ENCODE measurements at regions not wholly inside any gene's neighbourhood (a gene's known extent, or its start where the extent isn't known, plus 50 kb on each side); places are given as distances from the start of the nearest gene placed in this dataset.

GRCh38 chr4:71691416-71692073 is 92.3 kb downstream of the GC start:
- WGBS, 2 donors = 87 to 91% methylated on average over 6 of the region's 6 CpGs
- TF ChIP-seq POLR2A (IDR thresholded peaks at IDR 0.05) = no peak
- TF ChIP-seq, protein P1, sequence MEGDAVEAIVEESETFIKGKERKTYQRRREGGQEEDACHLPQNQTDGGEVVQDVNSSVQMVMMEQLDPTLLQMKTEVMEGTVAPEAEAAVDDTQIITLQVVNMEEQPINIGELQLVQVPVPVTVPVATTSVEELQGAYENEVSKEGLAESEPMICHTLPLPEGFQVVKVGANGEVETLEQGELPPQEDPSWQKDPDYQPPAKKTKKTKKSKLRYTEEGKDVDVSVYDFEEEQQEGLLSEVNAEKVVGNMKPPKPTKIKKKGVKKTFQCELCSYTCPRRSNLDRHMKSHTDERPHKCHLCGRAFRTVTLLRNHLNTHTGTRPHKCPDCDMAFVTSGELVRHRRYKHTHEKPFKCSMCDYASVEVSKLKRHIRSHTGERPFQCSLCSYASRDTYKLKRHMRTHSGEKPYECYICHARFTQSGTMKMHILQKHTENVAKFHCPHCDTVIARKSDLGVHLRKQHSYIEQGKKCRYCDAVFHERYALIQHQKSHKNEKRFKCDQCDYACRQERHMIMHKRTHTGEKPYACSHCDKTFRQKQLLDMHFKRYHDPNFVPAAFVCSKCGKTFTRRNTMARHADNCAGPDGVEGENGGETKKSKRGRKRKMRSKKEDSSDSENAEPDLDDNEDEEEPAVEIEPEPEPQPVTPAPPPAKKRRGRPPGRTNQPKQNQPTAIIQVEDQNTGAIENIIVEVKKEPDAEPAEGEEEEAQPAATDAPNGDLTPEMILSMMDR (IDR thresholded peaks at IDR 0.05) = no peak
- intact Hi-C loops (cut with DNase I; ENCODE audit: low total_unique reads) = no loop called here
- Histone ChIP-seq H3K9me3 (no peaks in the 10 kb centered on the region), H3K36me3 (ENCODE audit: low read depth, missing control alignments) (no peaks in the 10 kb centered on the region), H3K4me3 (no peak overlapping the region), H3K27me3 (no peaks in the 10 kb centered on the region), H3K4me1 (no peaks in the 10 kb centered on the region), H3K27ac (no peak overlapping the region)
- DNase-seq = no peak

DNA sequence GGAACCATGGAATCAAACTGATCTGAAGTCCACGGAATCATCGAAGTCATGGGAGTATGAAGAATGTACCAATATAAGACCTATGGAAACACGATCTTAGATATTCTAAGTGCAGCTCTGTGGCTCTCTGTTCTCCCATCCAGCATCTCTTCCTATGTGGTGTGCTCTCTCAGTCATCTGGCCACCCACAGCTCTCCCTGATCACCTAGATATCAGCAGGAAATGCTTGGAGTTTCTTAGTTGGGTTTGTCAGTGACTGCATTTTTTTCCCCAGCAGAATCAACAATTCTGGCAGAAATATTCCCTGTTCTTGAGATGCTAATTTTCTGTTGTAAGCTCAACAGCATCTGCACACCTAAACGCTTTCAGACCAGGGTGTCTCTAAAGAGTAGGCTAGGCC is 94.1 kb downstream of the GC start:
- TF ChIP-seq, protein P1 (IDR thresholded peaks at IDR 0.05) = no peak
- TF ChIP-seq POLR2A (IDR thresholded peaks at IDR 0.05) = no peak
- no peak for DNase-seq
- no peaks in the 10 kb centered on the region for H3K36me3 ChIP-seq (ENCODE audit: low read depth, missing control alignments)
- H3K27me3 ChIP-seq = no peaks in the 10 kb centered on the region
- 88 to 93% methylated on average over 4 of the region's 4 CpGs for WGBS, 2 donors
- no peak overlapping the region for H3K27ac ChIP-seq
- no peaks in the 10 kb centered on the region for H3K9me3 ChIP-seq
- intact Hi-C loops (cut with DNase I; ENCODE audit: low total_unique reads) = no loop called here
- H3K4me1 ChIP-seq = no peaks in the 10 kb centered on the region
- H3K4me3 ChIP-seq = no peak overlapping the region

GRCh38 chr4:71687056-71687455 is 96.8 kb downstream of the GC start:
- intact Hi-C loops (cut with DNase I; ENCODE audit: low total_unique reads) = no loop called here
- no peaks in the 10 kb centered on the region for H3K36me3 ChIP-seq (ENCODE audit: low read depth, missing control alignments)
- H3K4me1 ChIP-seq = no peaks in the 10 kb centered on the region
- H3K27ac ChIP-seq = no peak overlapping the region
- DNase-seq = no peak
- H3K27me3 ChIP-seq = no peaks in the 10 kb centered on the region
- no peak overlapping the region for H3K4me3 ChIP-seq
- TF ChIP-seq POLR2A (IDR thresholded peaks at IDR 0.05) = no peak
- TF ChIP-seq, protein P1 (IDR thresholded peaks at IDR 0.05) = no peak
- no peaks in the 10 kb centered on the region for H3K9me3 ChIP-seq

GRCh38 chr4:71685975-71686374 is 97.9 kb downstream of the GC start:
- H3K27me3 ChIP-seq = no peaks in the 10 kb centered on the region
- WGBS, 2 donors = 36 to 50% methylated on average over 1 of the region's 1 CpG
- H3K4me3 ChIP-seq = no peak overlapping the region
- intact Hi-C loops (cut with DNase I; ENCODE audit: low total_unique reads) = no loop called here
- H3K9me3 ChIP-seq = no peaks in the 10 kb centered on the region
- H3K27ac ChIP-seq = no peak overlapping the region
- H3K36me3 ChIP-seq (ENCODE audit: low read depth, missing control alignments) = no peaks in the 10 kb centered on the region
- no peaks in the 10 kb centered on the region for H3K4me1 ChIP-seq
- DNase-seq = no peak
- no peak for TF ChIP-seq POLR2A (IDR thresholded peaks at IDR 0.05)
- TF ChIP-seq, protein P1 (IDR thresholded peaks at IDR 0.05) = no peak

GRCh38 chr4:71683309-71683708 is 100.6 kb downstream of the GC start:
- Histone ChIP-seq H3K36me3 (ENCODE audit: low read depth, missing control alignments) (no peaks in the 10 kb centered on the region), H3K9me3 (no peaks in the 10 kb centered on the region), H3K27ac (no peak overlapping the region), H3K27me3 (no peaks in the 10 kb centered on the region), H3K4me1 (no peaks in the 10 kb centered on the region), H3K4me3 (no peak overlapping the region)
- WGBS, 2 donors = 64 to 86% methylated on average over 4 of the region's 4 CpGs
- TF ChIP-seq, protein P1 (IDR thresholded peaks at IDR 0.05) = no peak
- no peak for TF ChIP-seq POLR2A (IDR thresholded peaks at IDR 0.05)
- intact Hi-C loops (cut with DNase I; ENCODE audit: low total_unique reads) = no loop called here
- peak; percentile 66 for DNase-seq
